SK-N-DZ (cell line): ENCODE measurements at regions not wholly inside any gene's neighbourhood (a gene's known extent, or its start where the extent isn't known, plus 50 kb on each side); places are given as distances from the start of the nearest gene placed in this dataset.

Source experiments
- DNase-seq: peaks from one replicate; pipeline ENCODE4 v3.0.0-alpha.2; 2015; ENCODE audit warnings: low spot score

- DNase-seq = peak; percentile 30
Observed at GRCh38 chr14:58697930-58698642, 60.3 kb downstream of the DACT1 start.

- DNase-seq = no peak
Observed at GRCh38 chr14:58699681-58700205, 62.0 kb downstream of the DACT1 start.

- no peak for DNase-seq
Observed at GRCh38 chr14:58701156-58701555, 63.4 kb downstream of the DACT1 start.

GRCh38 chr14:58701604-58702003 is 63.8 kb downstream of the DACT1 start:
- DNase-seq = no peak

GRCh38 chr14:58702441-58703160 is 64.8 kb downstream of the DACT1 start:
- no peak for DNase-seq

GRCh38 chr14:58703161-58703506 is 65.4 kb downstream of the DACT1 start:
- no peak for DNase-seq

- DNase-seq = no peak
Observed at GRCh38 chr14:58705066-58705465, 67.3 kb downstream of the DACT1 start.

GRCh38 chr14:58707949-58708348 is 70.2 kb downstream of the DACT1 start:
- DNase-seq = no peak

GRCh38 chr14:58709949-58710348 is 72.2 kb downstream of the DACT1 start:
- no peak for DNase-seq

- no peak for DNase-seq
Observed at GRCh38 chr14:58711382-58711781, 73.6 kb downstream of the DACT1 start.

- DNase-seq = peak; percentile 73
Observed at GRCh38 chr14:58712357-58712756, 74.6 kb downstream of the DACT1 start.

- no peak for DNase-seq
Observed at GRCh38 chr14:58713677-58714076, 75.9 kb downstream of the DACT1 start.

- no peak for DNase-seq
Observed at GRCh38 chr14:58716706-58717105, 78.9 kb downstream of the DACT1 start.

GRCh38 chr14:58717211-58717610 is 79.4 kb downstream of the DACT1 start:
- no peak for DNase-seq

GRCh38 chr14:58717813-58718212 is 80.1 kb downstream of the DACT1 start:
- no peak for DNase-seq

GRCh38 chr14:58718226-58719205 is 80.8 kb downstream of the DACT1 start:
- DNase-seq = no peak

GRCh38 chr14:58721723-58722122 is 84.0 kb downstream of the DACT1 start:
- DNase-seq = no peak

GRCh38 chr14:58722441-58722840 is 84.7 kb downstream of the DACT1 start:
- no peak for DNase-seq

GRCh38 chr14:58724206-58724605 is 86.4 kb downstream of the DACT1 start:
- no peak for DNase-seq

- no peak for DNase-seq
Observed at GRCh38 chr14:58724702-58725101, 86.9 kb downstream of the DACT1 start.

- DNase-seq = no peak
Observed at GRCh38 chr14:58725226-58725625, 87.5 kb downstream of the DACT1 start.

GRCh38 chr14:58725871-58726270 is 88.1 kb downstream of the DACT1 start:
- no peak for DNase-seq
